ENCODE measurements at regions not wholly inside any gene's neighbourhood (a gene's known extent, or its start where the extent isn't known, plus 50 kb on each side); places are given as distances from the start of the nearest gene placed in this dataset.
"Not testable (repeated sequence)": the region's sequence is repeated elsewhere in the genome, so short reads cannot be mapped to it uniquely, and the experiment has no call there.

DNA sequence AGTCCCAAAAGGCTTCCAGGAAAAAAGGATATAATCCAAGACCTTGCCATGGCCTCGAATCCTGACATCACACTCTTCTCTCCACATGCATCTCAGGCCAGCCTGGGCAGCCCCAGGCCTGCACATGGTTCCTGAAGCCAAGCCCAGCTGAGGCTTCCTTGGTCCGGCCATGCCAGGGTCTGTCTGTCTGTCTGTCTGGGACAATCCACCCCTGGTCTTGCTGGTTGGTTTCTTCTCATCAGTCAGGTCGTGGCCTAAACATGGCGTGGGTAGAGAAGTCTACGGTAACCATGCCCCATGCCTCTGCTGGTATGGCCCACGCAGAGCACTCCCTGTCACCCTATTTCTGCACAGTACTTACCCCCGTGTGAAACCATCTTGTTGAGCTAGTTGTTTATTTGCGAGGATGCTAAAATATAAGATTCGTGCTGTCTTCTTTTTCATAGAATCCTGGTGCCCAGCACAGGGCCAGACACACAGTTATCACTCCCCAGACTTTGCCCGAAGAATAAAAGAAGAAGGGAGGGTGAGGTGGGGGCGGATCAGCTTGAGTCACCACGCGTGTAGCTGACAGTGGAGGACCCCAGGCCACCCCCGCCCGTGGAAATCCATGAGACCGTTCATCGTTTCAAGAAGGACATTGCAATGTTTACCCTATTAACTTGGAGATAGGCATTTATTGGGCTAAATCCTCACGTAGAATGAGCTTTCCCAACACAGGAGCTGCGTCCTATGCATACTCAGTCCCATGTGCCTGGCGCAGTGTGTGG, 107.2 kb downstream of the RNASET2 start:
- Histone ChIP-seq H3K9me3 (ENCODE audit: control insufficient read depth, low read depth, low read length) (no peaks in the 10 kb centered on the region), H3K36me3 (ENCODE audit: control insufficient read depth in 2 of 2, extremely low read depth in 1 of 2, insufficient read depth in 2 of 2, low read length in 2 of 2) (no peaks in the 10 kb centered on the region), H3K27ac (ENCODE audit: control insufficient read depth, insufficient read depth, low read length) (no peak overlapping the region), H3K4me3 (ENCODE audit: control insufficient read depth in 2 of 3, extremely low read depth in 1 of 3, insufficient read depth in 2 of 3, low read depth in 1 of 3, low read length in 3 of 3) (no peak overlapping the region), H3K9ac (ENCODE audit: control insufficient read depth, extremely low read depth, insufficient read depth, low read length) (no peak overlapping the region), H3K27me3 (ENCODE audit: control insufficient read depth, extremely low read depth, insufficient read depth, low read length) (no peaks in the 10 kb centered on the region), H3K4me2 (ENCODE audit: control insufficient read depth, extremely low read depth, insufficient read depth, low read depth, low read length) (no peak overlapping the region), H3K9me1 (ENCODE audit: control insufficient read depth, extremely low read depth, insufficient read depth, low read length) (no peaks in the 10 kb centered on the region), H3K4me1 (ENCODE audit: control insufficient read depth, extremely low read depth, insufficient read depth, low read length) (no peaks in the 10 kb centered on the region), H4K20me1 (ENCODE audit: control insufficient read depth, extremely low read depth, insufficient read depth, low read length) (no peaks in the 10 kb centered on the region), H2AFZ (ENCODE audit: control insufficient read depth, low read length) (no peak overlapping the region), H3K79me2 (ENCODE audit: control insufficient read depth, insufficient read depth, low read length) (no peaks in the 10 kb centered on the region)
- DNase-seq (ENCODE audit: low read depth, low spot score), result no peak
- FAIRE-seq, result no peak
- TF ChIP-seq, protein P1, sequence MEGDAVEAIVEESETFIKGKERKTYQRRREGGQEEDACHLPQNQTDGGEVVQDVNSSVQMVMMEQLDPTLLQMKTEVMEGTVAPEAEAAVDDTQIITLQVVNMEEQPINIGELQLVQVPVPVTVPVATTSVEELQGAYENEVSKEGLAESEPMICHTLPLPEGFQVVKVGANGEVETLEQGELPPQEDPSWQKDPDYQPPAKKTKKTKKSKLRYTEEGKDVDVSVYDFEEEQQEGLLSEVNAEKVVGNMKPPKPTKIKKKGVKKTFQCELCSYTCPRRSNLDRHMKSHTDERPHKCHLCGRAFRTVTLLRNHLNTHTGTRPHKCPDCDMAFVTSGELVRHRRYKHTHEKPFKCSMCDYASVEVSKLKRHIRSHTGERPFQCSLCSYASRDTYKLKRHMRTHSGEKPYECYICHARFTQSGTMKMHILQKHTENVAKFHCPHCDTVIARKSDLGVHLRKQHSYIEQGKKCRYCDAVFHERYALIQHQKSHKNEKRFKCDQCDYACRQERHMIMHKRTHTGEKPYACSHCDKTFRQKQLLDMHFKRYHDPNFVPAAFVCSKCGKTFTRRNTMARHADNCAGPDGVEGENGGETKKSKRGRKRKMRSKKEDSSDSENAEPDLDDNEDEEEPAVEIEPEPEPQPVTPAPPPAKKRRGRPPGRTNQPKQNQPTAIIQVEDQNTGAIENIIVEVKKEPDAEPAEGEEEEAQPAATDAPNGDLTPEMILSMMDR (optimal IDR thresholded peaks at IDR 0.05 in 1 of 3, IDR thresholded peaks at IDR 0.05 in 1 of 3, conservative IDR thresholded peaks at IDR 0.05 in 1 of 3; ENCODE audit: extremely low read depth in 1 of 3, insufficient read depth in 2 of 3, low read length in 3 of 3), result no peak
- TF ChIP-seq EZH2 (IDR thresholded peaks at IDR 0.05; ENCODE audit: low read length), result no peak
- dilution Hi-C loops (cut with MboI; ENCODE audit: extremely low pct_ligation_motif_present, low sequenced_read_pairs), result no loop called here

DNA sequence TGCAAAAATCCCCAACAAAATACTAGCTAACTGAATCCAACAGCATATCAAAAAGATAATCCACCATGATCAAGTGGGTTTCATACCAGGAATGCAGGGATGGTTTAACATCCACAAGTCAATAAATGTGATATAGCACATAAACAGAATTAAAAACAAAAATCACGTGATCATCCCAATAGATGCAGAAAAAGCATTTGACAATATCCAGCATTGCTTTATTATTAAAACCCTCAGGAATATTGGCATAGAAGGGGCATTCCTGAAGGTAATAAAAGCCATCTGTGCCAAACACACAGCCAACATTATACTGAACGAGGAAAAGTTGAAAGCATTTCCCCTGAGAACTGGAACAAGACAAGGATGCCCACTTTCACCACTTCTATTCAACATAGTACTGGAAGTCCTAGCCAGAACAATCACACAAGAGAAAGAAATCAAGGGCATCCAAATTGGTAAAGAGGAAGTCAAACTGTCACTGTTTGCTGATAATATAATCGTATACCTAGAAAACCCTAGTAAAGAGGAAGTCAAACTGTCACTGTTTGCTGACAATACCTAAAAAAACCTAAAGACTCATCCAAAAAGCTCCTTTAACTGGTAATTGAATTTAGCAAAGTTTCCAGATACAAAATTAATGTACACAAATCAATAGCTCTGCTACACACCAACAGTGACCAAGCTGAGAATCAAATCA, 109.8 kb downstream of the RNASET2 start:
- dilution Hi-C loops (cut with MboI; ENCODE audit: extremely low pct_ligation_motif_present, low sequenced_read_pairs), result not testable (repeated sequence)

More for the DNA sequence above, 109.8 kb downstream of the RNASET2 start:
- H3K27ac ChIP-seq (ENCODE audit: control insufficient read depth, insufficient read depth, low read length); DNase-seq (ENCODE audit: low read depth, low spot score); FAIRE-seq; H2AFZ ChIP-seq (ENCODE audit: control insufficient read depth, low read length); H3K9me3 ChIP-seq (ENCODE audit: control insufficient read depth, low read depth, low read length); H3K79me2 ChIP-seq (ENCODE audit: control insufficient read depth, insufficient read depth, low read length); H3K9ac ChIP-seq (ENCODE audit: control insufficient read depth, extremely low read depth, insufficient read depth, low read length); H3K4me1 ChIP-seq (ENCODE audit: control insufficient read depth, extremely low read depth, insufficient read depth, low read length); H3K4me3 ChIP-seq (ENCODE audit: control insufficient read depth in 2 of 3, extremely low read depth in 1 of 3, insufficient read depth in 2 of 3, low read depth in 1 of 3, low read length in 3 of 3); H3K9me1 ChIP-seq (ENCODE audit: control insufficient read depth, extremely low read depth, insufficient read depth, low read length); H3K27me3 ChIP-seq (ENCODE audit: control insufficient read depth, extremely low read depth, insufficient read depth, low read length); H3K4me2 ChIP-seq (ENCODE audit: control insufficient read depth, extremely low read depth, insufficient read depth, low read depth, low read length); H4K20me1 ChIP-seq (ENCODE audit: control insufficient read depth, extremely low read depth, insufficient read depth, low read length); H3K36me3 ChIP-seq (ENCODE audit: control insufficient read depth in 2 of 2, extremely low read depth in 1 of 2, insufficient read depth in 2 of 2, low read length in 2 of 2): not testable (repeated sequence)

Data from keratinocyte (primary cell).